C4-2B (cell line): ENCODE measurements at regions not wholly inside any gene's neighbourhood (a gene's known extent, or its start where the extent isn't known, plus 50 kb on each side); places are given as distances from the start of the nearest gene placed in this dataset.
"Not testable (repeated sequence)": the region's sequence is repeated elsewhere in the genome, so short reads cannot be mapped to it uniquely, and the experiment has no call there.

ENCODE experiments used
- ZFX ChIP-seq: fragments of 450-650 bp; IDR thresholded peaks from 2 replicates; pipeline ENCODE4 v1.6.1; 2017
- TF ChIP-seq, protein P1 (sequence below): fragments of 450-650 bp; conservative IDR thresholded peaks from 2 replicates; pipeline ENCODE4 v1.5.1; 2017; ENCODE audit warnings: mild to moderate bottlenecking

DNA sequence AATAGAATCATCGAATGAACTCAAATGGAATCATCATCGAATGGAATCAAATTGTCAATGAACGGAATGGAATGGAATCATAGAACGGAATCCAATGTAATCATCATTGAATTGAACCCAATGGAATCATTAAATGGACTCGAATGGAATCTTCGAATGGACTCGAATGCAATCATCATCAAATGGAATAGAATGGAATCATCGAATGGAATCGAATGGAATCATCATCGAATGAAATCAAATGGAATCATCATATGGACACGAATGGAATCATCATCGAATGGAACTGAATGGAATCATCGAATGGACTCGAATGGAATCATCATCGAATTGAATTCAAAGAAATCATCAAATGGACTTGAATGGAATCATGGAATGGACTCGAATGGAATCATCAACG, 226.2 kb downstream of the SHCBP1 start:
- TF ChIP-seq, protein P1, sequence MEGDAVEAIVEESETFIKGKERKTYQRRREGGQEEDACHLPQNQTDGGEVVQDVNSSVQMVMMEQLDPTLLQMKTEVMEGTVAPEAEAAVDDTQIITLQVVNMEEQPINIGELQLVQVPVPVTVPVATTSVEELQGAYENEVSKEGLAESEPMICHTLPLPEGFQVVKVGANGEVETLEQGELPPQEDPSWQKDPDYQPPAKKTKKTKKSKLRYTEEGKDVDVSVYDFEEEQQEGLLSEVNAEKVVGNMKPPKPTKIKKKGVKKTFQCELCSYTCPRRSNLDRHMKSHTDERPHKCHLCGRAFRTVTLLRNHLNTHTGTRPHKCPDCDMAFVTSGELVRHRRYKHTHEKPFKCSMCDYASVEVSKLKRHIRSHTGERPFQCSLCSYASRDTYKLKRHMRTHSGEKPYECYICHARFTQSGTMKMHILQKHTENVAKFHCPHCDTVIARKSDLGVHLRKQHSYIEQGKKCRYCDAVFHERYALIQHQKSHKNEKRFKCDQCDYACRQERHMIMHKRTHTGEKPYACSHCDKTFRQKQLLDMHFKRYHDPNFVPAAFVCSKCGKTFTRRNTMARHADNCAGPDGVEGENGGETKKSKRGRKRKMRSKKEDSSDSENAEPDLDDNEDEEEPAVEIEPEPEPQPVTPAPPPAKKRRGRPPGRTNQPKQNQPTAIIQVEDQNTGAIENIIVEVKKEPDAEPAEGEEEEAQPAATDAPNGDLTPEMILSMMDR = not testable (repeated sequence)
- not testable (repeated sequence) for TF ChIP-seq ZFX
